ENCODE measurements at regions not wholly inside any gene's neighbourhood (a gene's known extent, or its start where the extent isn't known, plus 50 kb on each side); places are given as distances from the start of the nearest gene placed in this dataset.
"Not testable (repeated sequence)": the region's sequence is repeated elsewhere in the genome, so short reads cannot be mapped to it uniquely, and the experiment has no call there.

DNA sequence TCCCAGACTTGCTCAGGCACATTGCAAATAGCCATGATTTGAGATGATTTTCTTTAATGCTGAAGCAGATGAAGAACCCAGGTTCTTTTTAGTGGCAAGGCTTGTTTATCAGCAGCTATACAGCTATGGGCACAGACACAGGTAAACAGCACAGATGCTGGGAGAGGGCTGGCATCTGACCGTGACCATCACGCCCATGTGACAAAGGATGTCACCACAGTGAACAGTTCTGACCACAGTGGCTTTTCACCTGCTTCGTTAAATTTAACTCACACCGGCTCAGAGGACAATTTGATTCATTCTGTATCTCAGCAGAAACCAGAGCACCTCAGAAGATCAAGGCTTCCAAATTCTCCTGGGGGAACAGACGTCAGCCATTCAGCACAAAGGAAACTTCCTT lies 142.6 kb downstream of the CDH26 start:
- no peak for FAIRE-seq

DNA sequence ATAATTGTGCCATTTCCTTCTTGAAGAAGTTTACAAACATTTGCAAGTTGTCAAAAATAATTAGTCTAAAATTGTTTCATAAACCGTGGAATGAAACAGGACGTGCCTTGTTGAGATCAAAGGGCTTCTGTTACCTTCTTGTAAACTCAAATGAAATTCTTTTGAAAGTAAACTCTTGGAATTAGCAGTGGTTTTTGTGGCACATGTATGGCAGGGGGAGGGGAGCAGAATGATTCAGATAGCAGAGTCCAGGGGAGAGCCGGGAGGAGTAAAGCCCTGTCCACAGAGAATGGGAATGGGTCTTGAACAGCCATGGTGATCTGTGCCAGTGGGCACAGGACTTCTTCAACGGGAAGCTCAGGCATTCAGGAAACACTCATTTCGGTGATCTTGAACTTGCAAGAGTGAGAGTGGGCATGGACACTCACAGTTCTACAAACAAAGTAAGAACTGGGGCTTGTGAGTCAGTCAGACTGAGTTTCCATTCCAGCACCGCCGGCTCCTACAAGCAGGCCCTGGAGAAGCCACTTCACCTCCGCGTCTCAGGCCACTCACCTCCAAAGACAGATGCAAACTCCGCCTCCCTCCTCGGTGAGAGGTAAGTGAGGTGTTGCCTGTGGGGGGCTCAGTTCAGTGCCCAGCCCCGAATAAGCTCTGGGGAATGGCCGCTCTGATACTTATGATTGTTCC lies 143.1 kb downstream of the CDH26 start:
- no peak for FAIRE-seq

GRCh38 chr20:60101891-60102281 lies 143.7 kb downstream of the CDH26 start:
- FAIRE-seq, result no peak

- FAIRE-seq, result no peak
These were observed 144.5 kb downstream of the CDH26 start for GRCh38 chr20:60102665-60103210.

DNA sequence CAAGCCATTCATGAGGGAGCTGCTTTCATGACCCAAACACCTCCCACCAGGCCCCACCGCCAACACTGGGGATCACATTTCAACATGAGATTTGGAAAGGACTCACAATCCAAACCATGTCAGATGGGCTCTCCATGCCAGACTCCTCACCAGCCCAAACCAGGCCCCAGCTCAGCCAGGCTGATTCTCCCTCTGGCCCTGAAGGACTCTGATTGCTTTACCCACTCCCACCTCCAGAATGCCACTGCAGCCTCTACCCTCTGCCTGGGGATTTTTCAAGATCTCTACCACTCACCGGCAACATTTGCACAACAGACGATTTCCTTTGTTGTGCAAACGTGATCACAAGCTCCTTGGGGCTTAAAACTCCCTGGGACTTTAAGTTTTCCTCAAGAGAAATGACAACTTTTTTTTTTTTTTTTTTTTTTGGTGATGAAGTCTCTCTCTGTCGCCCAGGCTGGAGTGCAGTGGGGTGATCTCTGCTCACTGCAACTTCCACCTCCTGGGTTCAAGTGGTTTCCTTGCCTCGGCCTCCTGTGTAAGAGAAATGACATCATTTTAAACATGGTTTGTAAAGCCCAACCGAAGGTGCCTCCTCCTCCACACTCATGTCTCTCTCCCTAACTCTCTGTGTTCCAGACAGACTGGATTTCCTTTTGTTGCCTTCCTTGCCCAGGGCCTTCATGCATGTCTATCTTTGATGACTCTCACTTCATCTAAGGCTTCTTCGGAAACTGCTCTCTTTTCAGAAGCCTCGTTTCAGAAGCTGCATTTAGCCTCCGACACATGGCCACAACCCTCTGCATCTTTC lies 147.0 kb downstream of the CDH26 start:
- no peak for FAIRE-seq

DNA sequence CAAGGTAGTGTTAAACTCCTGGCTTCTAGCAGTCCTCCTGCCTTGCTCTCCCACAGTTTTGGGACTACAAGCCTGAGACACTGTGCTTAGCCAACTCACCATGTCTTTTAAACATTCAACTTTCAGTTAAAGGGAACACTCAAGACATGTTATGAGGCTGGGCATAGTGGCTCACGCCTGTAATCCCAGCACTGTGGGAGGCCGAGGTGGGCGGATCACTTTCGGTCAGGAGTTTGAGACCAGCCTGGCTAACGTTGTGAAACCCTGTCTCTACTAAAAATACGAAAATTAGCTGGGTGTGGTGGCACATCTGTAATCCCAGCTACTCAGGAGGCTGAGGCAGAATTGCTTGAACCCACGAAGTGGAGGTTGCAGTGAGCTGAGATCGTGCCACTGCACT lies 148.0 kb downstream of the CDH26 start:
- FAIRE-seq, result not testable (repeated sequence)

- no peak for FAIRE-seq
These were observed 149.6 kb downstream of the CDH26 start for GRCh38 chr20:60107621-60108390.

GRCh38 chr20:60108397-60108796 lies 150.2 kb downstream of the CDH26 start:
- FAIRE-seq, result no peak

DNA sequence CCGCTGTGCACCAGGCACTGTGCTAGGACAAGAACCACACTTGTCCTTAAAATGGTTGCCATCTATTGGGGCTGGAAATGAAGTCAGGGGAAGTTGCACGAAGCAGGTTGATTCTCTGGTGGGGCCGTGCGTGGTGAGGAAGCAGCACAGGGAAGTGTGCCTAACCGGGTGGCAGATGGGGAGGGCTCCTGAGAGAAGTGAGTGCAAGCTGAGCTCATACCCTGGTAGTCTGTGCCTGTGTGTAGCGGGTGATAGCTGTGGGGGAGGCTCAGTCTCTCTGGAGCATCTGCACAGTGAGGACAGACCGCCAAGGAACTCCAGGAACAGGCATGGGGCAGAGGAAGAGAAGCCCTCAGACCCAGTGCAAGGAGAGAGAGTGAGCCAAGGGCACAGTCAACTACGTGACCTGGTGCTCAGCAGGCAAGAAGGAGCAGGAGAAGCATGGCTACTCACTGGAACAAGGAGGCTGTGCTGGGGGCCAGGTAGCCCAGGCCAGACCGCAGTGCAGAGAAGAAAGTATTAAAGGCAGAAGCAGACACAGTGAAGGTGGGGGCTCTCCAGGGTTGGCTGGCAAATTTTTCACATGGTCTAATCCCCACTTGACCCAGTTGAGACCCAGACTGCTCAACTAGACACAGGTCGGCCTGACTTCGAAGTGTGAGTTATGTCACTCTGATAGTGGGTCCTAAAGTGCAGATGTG lies 155.0 kb downstream of the CDH26 start:
- FAIRE-seq, result no peak

GRCh38 chr20:60113771-60114170 lies 155.5 kb downstream of the CDH26 start:
- no peak for FAIRE-seq

DNA sequence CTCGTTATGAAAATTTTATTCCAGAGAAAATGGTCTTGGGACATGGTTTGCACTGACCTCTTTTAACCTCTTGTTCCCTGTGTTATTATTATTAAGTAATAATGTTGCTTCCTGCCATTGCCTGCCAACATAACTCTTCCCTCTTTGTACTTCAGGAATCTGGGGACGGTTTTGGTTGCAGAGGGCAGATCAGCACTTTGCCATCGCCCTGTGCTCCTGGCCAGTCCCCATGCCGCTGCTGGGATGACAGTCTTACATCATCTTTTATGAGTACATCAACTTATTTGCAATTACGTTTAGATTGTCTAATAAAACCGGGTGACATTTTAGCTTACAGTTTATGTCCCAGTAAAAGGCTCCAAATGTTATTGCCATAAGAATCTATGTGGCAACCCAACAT lies 157.2 kb downstream of the CDH26 start:
- no peak for FAIRE-seq

GRCh38 chr20:60116128-60116909 lies 158.1 kb downstream of the CDH26 start:
- FAIRE-seq, result no peak

- FAIRE-seq, result no peak
These were observed 158.8 kb downstream of the CDH26 start for GRCh38 chr20:60117065-60117464.

GRCh38 chr20:60121903-60122302 lies 163.7 kb downstream of the CDH26 start:
- FAIRE-seq, result no peak

DNA sequence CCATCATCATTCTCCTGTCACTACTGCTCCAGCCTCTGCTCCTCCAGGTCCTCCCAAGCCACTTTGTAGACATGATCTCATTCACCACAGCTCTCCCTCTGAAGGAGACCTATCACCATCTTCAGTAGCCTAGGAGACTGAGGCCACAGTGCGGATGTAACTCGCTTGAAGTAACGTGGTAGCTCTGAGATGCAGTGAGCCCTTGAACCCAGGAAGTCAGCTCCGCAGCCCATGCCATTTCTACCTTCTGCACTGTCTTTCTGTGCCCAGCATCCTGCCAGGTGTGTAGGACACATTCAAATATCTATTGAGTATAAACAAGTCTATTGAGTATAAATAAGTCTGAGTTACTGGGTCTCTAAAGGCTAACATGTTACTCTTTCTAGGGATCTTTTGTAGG lies 164.4 kb downstream of the CDH26 start:
- FAIRE-seq, result no peak

DNA sequence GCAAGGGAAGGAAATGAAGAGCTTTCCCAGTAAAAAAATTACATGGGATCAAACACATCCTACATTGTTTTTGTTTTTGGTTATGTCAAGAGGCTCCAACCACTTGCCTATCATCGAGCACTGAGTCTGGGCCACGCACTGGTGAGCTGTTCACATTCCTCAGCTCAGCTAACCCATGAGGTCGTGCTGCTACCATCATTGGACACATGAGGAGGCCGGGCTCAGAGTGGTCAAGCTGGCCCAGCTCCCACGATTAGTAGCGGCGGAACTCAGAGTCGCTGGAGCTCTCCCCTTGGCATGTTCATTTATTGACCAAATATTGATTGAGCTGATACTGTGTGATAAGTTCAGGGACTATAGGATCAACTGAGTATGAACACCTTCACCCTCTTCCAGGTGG lies 164.9 kb downstream of the CDH26 start:
- no peak for FAIRE-seq

- no peak for FAIRE-seq
These were observed 165.4 kb downstream of the CDH26 start for GRCh38 chr20:60123652-60124051.

GRCh38 chr20:60124776-60125381 lies 166.7 kb downstream of the CDH26 start:
- no peak for FAIRE-seq

DNA sequence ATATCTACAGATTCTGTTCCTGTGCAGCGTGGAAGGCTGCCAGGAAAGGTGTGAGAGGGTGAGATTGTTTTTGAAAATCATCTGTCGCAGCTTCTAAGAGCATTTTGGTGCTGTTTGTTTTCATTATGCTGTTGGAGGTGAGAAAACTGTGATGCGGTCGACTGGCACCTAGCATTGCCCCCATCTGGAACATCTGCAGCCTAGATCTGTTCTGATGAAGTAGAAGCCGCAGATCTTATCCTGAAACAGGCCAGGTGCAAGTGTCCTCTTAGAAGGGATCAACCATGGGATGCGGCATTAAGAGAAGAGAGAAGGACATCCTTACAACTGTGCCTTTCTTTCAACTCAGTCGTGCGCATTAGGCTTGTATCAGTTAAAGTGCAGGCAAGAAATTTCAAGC lies 167.3 kb downstream of the CDH26 start:
- no peak for FAIRE-seq

DNA sequence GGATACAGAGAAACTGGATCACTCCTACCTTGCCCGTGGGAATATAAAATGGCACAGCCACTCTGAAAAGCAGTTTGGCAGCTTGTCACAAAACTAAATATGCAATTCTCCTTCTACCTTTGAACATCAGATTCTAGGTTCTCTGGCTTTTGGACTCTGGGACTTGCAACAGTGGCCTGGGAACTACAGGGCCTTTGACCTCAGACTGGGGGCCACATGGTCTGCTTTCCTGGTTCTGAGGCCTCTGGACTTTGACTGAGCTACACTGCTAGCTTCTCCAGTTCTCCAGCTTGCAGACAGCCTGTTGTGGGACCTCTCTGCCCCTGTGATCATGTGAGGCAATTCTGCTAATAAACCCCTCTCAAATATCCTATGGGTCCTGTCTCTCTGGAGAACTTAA lies 168.8 kb downstream of the CDH26 start:
- no peak for FAIRE-seq

DNA sequence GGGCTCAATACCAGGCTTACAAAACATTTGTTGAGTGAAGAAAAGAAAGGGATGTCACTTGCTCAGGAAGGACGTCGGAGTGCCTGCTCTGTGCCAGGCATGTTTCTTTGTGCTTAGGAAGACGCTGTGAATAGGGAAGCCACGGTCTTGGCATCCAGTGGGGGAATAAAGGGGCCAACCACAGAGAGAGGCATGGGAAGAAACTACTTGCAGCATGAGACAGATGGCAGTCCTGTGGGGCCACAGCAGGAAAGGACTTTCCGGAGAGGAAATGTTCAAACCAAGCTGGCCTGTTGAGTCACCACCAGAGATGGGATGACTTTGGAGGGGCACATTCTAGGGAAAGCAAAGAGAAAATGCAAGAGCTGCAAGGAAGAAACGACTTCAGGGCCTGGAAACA lies 173.2 kb downstream of the CDH26 start:
- FAIRE-seq, result no peak

Data from G401.6 (cell line).